B cell (primary cell): ENCODE measurements at regions not wholly inside any gene's neighbourhood (a gene's known extent, or its start where the extent isn't known, plus 50 kb on each side); places are given as distances from the start of the nearest gene placed in this dataset.
"Not testable (repeated sequence)": the region's sequence is repeated elsewhere in the genome, so short reads cannot be mapped to it uniquely, and the experiment has no call there.

ENCODE experiments used
- ATAC-seq: fragments of 200-7000 bp; cut with Tn5 transposase; one replicate; pipeline ENCODE4 v1.10.0; 2021; ENCODE audit warnings: low read depth, mild to moderate bottlenecking, moderate number of reproducible peaks, moderate library complexity
- CTCF ChIA-PET: fragments of 350-600 bp; sonication (Branson Sonifier 250); formaldehyde crosslinking; loops from one replicate; lab custom pipeline; 2021; ENCODE audit warnings: antibody characterized with exemption, inconsistent platforms; lab: Charles Lee
- POLR2A ChIA-PET: fragments of 350-600 bp; sonication (Branson Sonifier 250); formaldehyde crosslinking; loops from one replicate; lab custom pipeline; 2021; ENCODE audit warnings: antibody characterized with exemption; lab: Charles Lee
- DNase-seq: peaks from one replicate; pipeline ENCODE4 v3.0.0; 2013
- H2AFZ ChIP-seq: 2 replicates; pipeline ENCODE4 v1.6.1; 2012; ENCODE audit warnings: mild to moderate bottlenecking, low read depth, low read length; ENCODE audit not compliant: insufficient read depth, poor library complexity, severe bottlenecking
- H3K27ac ChIP-seq, 2 donors: 1 replicate in 1 of 2; 2 replicates in 1 of 2; pipeline ENCODE4 v1.5.1; 2012 to 2013; ENCODE audit warnings: low read length in 2 of 2, mild to moderate bottlenecking in 2 of 2, moderate library complexity in 1 of 2
- H3K27me3 ChIP-seq, 4 experiments: fragments of 200-600 bp in 1 of 4; sonication (generic) in 1 of 4; replicated peaks in 1 of 4; 1 replicate in 2 of 4; 2 replicates in 2 of 4; pipeline versions ENCODE4 v1.6.1 to v1.7.0; 2013 to 2016; ENCODE audit warnings: low read length in 3 of 4, mild to moderate bottlenecking in 2 of 4, mixed read lengths in 1 of 4, moderate library complexity in 1 of 4; ENCODE audit not compliant: insufficient read depth in 4 of 4, control insufficient read depth in 3 of 4; ENCODE audit errors: control extremely low read depth in 1 of 4
- H3K36me3 ChIP-seq, 2 experiments: replicated peaks in 1 of 2; 1 replicate in 1 of 2; 2 replicates in 1 of 2; pipeline versions ENCODE4 v1.6.1 to v1.7.1; 2013; ENCODE audit warnings: low read length in 1 of 2; ENCODE audit not compliant: insufficient read depth in 2 of 2, control insufficient read depth in 1 of 2; ENCODE audit errors: control extremely low read depth in 1 of 2, extremely low read depth in 1 of 2
- H3K4me1 ChIP-seq, 2 donors: fragments of 200-600 bp in 1 of 2; sonication (generic) in 1 of 2; 1 replicate in 1 of 2; 2 replicates in 1 of 2; pipeline versions ENCODE4 v1.5.1 to v1.6.1; 2013 to 2017; ENCODE audit warnings: low read length in 2 of 2; ENCODE audit not compliant: control insufficient read depth in 2 of 2, insufficient read depth in 2 of 2
- H3K4me2 ChIP-seq: replicated peaks from 2 replicates; pipeline ENCODE3; 2012; ENCODE audit warnings: mild to moderate bottlenecking, low read depth, low read length; ENCODE audit not compliant: poor library complexity, severe bottlenecking
- H3K4me3 ChIP-seq, 5 experiments: fragments of 200-600 bp in 1 of 5; sonication (generic) in 1 of 5; 1 replicate in 3 of 5; 2 replicates in 2 of 5; pipeline versions ENCODE4 v1.5.1 to v1.7.0; 2011 to 2016; ENCODE audit warnings: low read length in 4 of 5, mild to moderate bottlenecking in 4 of 5, low read depth in 2 of 5, control low read depth in 1 of 5, moderate library complexity in 1 of 5; ENCODE audit not compliant: insufficient read depth in 1 of 5; ENCODE audit errors: control extremely low read depth in 1 of 5, extremely low read depth in 1 of 5
- H3K79me2 ChIP-seq: fragments of 200-600 bp; sonication (generic); one replicate; pipeline ENCODE4 v1.6.0; 2016; ENCODE audit warnings: low read length; ENCODE audit not compliant: control insufficient read depth, insufficient read depth
- H3K9ac ChIP-seq: fragments of 200-600 bp; sonication (generic); 2 replicates; pipeline ENCODE4 v1.6.1; 2017; ENCODE audit warnings: mild to moderate bottlenecking, low read length, moderate library complexity
- H3K9me3 ChIP-seq, 3 donors: one replicate each; pipeline versions ENCODE4 v1.6.1 to v1.7.1; 2013; ENCODE audit warnings: low read length in 2 of 3; ENCODE audit not compliant: control insufficient read depth in 2 of 3, insufficient read depth in 1 of 3; ENCODE audit errors: control extremely low read depth in 1 of 3
- H4K20me1 ChIP-seq: 2 replicates; pipeline ENCODE4 v1.6.0; 2012; ENCODE audit warnings: mild to moderate bottlenecking, low read length; ENCODE audit not compliant: insufficient read depth, control insufficient read depth, poor library complexity, severe bottlenecking
- H3K27ac Mint-ChIP-seq: one replicate; pipeline ENCODE4 v1.8.0; 2021; ENCODE audit warnings: mixed read lengths
- H3K27me3 Mint-ChIP-seq: one replicate; pipeline ENCODE4 v1.8.0; 2021; ENCODE audit warnings: mixed read lengths
- H3K4me1 Mint-ChIP-seq: one replicate; pipeline ENCODE4 v1.8.0; 2021; ENCODE audit warnings: mixed read lengths
- H3K4me3 Mint-ChIP-seq: one replicate; pipeline ENCODE4 v1.8.0; 2021; ENCODE audit warnings: mixed read lengths
- H3K9me3 Mint-ChIP-seq: one replicate; pipeline ENCODE4 v1.8.0; 2022; ENCODE audit warnings: mixed read lengths; ENCODE audit not compliant: insufficient read depth
- WGBS: methylation state at CpG from one replicate; pipeline ENCODE4 v1.1.5; 2013; ENCODE audit warnings: missing lambda C conversion rate; ENCODE audit not compliant: insufficient coverage; 5-methylcytosine and 5-hydroxymethylcytosine counted together
- intact Hi-C: fragments of 100-400 bp; cut with micrococcal nuclease; formaldehyde crosslinking; loops from one replicate; pipeline ENCODE4 v1.10.0; 2022

- POLR2A ChIA-PET, H3K9ac ChIP-seq, H3K79me2 ChIP-seq, H3K9me3 Mint-ChIP-seq, CTCF ChIA-PET, H3K9me3 ChIP-seq, H3K4me2 ChIP-seq, H4K20me1 ChIP-seq, H3K4me1 ChIP-seq, H3K27ac Mint-ChIP-seq, H3K36me3 ChIP-seq, H3K27ac ChIP-seq, H3K27me3 ChIP-seq, ATAC-seq, H3K4me1 Mint-ChIP-seq, H3K4me3 ChIP-seq, DNase-seq, H3K4me3 Mint-ChIP-seq, intact Hi-C loops, H2AFZ ChIP-seq: not testable (repeated sequence)
- H3K27me3 Mint-ChIP-seq, result peaks cover 25% of the 10 kb centered on the region
- WGBS, result 20% methylated on average over 2 of the region's 9 CpGs
Observed at GRCh38 chr6:57793398-57793762, 475.9 kb downstream of the PRIM2 start.

- H4K20me1 ChIP-seq, POLR2A ChIA-PET, H3K27me3 ChIP-seq, H3K79me2 ChIP-seq, CTCF ChIA-PET, H3K4me1 ChIP-seq, H3K27ac Mint-ChIP-seq, H3K9ac ChIP-seq, intact Hi-C loops, H3K4me1 Mint-ChIP-seq, DNase-seq, H3K36me3 ChIP-seq, H3K4me2 ChIP-seq, H2AFZ ChIP-seq, H3K4me3 ChIP-seq, ATAC-seq, H3K4me3 Mint-ChIP-seq, H3K27ac ChIP-seq, H3K9me3 Mint-ChIP-seq, H3K9me3 ChIP-seq: not testable (repeated sequence)
- 2% methylated on average over 16 of the region's 38 CpGs for WGBS
- peaks cover 34% of the 10 kb centered on the region for H3K27me3 Mint-ChIP-seq
Observed at GRCh38 chr6:57799703-57800479, 482.5 kb downstream of the PRIM2 start.

- H3K27ac ChIP-seq, H4K20me1 ChIP-seq, H3K36me3 ChIP-seq, H3K4me2 ChIP-seq, ATAC-seq, CTCF ChIA-PET, DNase-seq, H2AFZ ChIP-seq, POLR2A ChIA-PET, intact Hi-C loops, H3K79me2 ChIP-seq, H3K27me3 ChIP-seq, H3K4me1 Mint-ChIP-seq, H3K4me3 Mint-ChIP-seq, H3K4me3 ChIP-seq, H3K9me3 ChIP-seq, H3K27ac Mint-ChIP-seq, H3K9ac ChIP-seq, H3K9me3 Mint-ChIP-seq, H3K4me1 ChIP-seq: not testable (repeated sequence)
- whole genome bisulfite sequencing, result 2% methylated on average over 6 of the region's 21 CpGs
- peaks cover 43% of the 10 kb centered on the region for H3K27me3 Mint-ChIP-seq
Observed at GRCh38 chr6:57808581-57808980, 491.2 kb downstream of the PRIM2 start.

- H3K9me3 ChIP-seq, H3K79me2 ChIP-seq, intact Hi-C loops, H3K4me3 ChIP-seq, H3K4me2 ChIP-seq, CTCF ChIA-PET, H3K4me1 ChIP-seq, H3K36me3 ChIP-seq, H3K4me1 Mint-ChIP-seq, ATAC-seq, H3K9me3 Mint-ChIP-seq, DNase-seq, H4K20me1 ChIP-seq, H3K4me3 Mint-ChIP-seq, H2AFZ ChIP-seq, H3K27ac ChIP-seq, H3K9ac ChIP-seq, H3K27me3 ChIP-seq, H3K27ac Mint-ChIP-seq, POLR2A ChIA-PET: not testable (repeated sequence)
- WGBS, result 22% methylated on average over 4 of the region's 12 CpGs
- H3K27me3 Mint-ChIP-seq, result peaks cover 47% of the 10 kb centered on the region
Observed at GRCh38 chr6:57809454-57809853, 492.0 kb downstream of the PRIM2 start.
